A549 (cell line): ENCODE measurements at regions not wholly inside any gene's neighbourhood (a gene's known extent, or its start where the extent isn't known, plus 50 kb on each side); places are given as distances from the start of the nearest gene placed in this dataset.

Experiments used
- EHMT2 ChIP-seq: fragments of 200-600 bp; sonication (generic); IDR thresholded peaks from 2 replicates; pipeline ENCODE4 v1.6.1; 2016; ENCODE audit warnings: antibody characterized with exemption, low read depth, mild to moderate bottlenecking, moderate library complexity
- JUNB ChIP-seq: fragments of >200 bp; sonication (Bioruptor Twin); formaldehyde crosslinking; IDR thresholded peaks from 2 replicates; pipeline ENCODE4 v1.6.1; 2016
- KDM1A ChIP-seq: fragments of 200-600 bp; sonication (generic); IDR thresholded peaks from 2 replicates; pipeline ENCODE4 v1.6.1; 2016; ENCODE audit warnings: low read depth, mild to moderate bottlenecking
- MAX ChIP-seq: IDR thresholded peaks from 2 replicates; pipeline ENCODE4 v1.6.1; 2012
- NR3C1 ChIP-seq: fragments of >200 bp; sonication (Bioruptor Twin); formaldehyde crosslinking; IDR thresholded peaks from 3 replicates; pipeline ENCODE4 v1.6.1; 2017
- PHF8 ChIP-seq: fragments of 200-600 bp; sonication (generic); IDR thresholded peaks from 2 replicates; pipeline ENCODE4 v1.6.1; 2016; ENCODE audit warnings: low read depth, mild to moderate bottlenecking, antibody characterized with exemption, moderate library complexity, borderline replicate concordance
- POLR2A ChIP-seq: IDR thresholded peaks from 2 replicates; pipeline ENCODE4 v1.6.1; 2012; ENCODE audit warnings: mild to moderate bottlenecking, low read length
- POLR2AphosphoS2 ChIP-seq: conservative IDR thresholded peaks from 2 replicates; pipeline ENCODE4 v1.6.1; 2012; ENCODE audit warnings: low read length, improper control_type of control experiment, inconsistent platforms
- ZFP36 ChIP-seq: fragments of 450-650 bp; IDR thresholded peaks from 2 replicates; pipeline ENCODE4 v1.6.1; 2014; ENCODE audit warnings: borderline replicate concordance; ENCODE audit not compliant: partially characterized antibody
- TF ChIP-seq, protein P1 (sequence below): fragments of 150-350 bp; IDR thresholded peaks from 2 replicates; pipeline ENCODE4 v1.6.1; 2014; ENCODE audit warnings: low read depth, mild to moderate bottlenecking, low read length
- TF ChIP-seq, protein P2 (sequence below): fragments of >200 bp; sonication (Bioruptor Twin); formaldehyde crosslinking; IDR thresholded peaks from 3 replicates; pipeline ENCODE4 v1.5.1; 2016
- TF ChIP-seq, protein P3 (sequence below): IDR thresholded peaks from 2 replicates; pipeline ENCODE4 v1.6.1; 2012; ENCODE audit warnings: low read depth, borderline replicate concordance

GRCh38 chr20:11724097-11724496 is 193.6 kb upstream of the BTBD3 start:
- TF ChIP-seq, protein P1, sequence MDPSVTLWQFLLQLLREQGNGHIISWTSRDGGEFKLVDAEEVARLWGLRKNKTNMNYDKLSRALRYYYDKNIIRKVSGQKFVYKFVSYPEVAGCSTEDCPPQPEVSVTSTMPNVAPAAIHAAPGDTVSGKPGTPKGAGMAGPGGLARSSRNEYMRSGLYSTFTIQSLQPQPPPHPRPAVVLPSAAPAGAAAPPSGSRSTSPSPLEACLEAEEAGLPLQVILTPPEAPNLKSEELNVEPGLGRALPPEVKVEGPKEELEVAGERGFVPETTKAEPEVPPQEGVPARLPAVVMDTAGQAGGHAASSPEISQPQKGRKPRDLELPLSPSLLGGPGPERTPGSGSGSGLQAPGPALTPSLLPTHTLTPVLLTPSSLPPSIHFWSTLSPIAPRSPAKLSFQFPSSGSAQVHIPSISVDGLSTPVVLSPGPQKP: no peak
- TF ChIP-seq POLR2A (no peak), ZFP36 (no peak), JUNB (no peak), NR3C1 (no peak), KDM1A (no peak), PHF8 (no peak), EHMT2 (no peak), MAX (no peak), POLR2AphosphoS2 (no peak)
- TF ChIP-seq, protein P2, sequence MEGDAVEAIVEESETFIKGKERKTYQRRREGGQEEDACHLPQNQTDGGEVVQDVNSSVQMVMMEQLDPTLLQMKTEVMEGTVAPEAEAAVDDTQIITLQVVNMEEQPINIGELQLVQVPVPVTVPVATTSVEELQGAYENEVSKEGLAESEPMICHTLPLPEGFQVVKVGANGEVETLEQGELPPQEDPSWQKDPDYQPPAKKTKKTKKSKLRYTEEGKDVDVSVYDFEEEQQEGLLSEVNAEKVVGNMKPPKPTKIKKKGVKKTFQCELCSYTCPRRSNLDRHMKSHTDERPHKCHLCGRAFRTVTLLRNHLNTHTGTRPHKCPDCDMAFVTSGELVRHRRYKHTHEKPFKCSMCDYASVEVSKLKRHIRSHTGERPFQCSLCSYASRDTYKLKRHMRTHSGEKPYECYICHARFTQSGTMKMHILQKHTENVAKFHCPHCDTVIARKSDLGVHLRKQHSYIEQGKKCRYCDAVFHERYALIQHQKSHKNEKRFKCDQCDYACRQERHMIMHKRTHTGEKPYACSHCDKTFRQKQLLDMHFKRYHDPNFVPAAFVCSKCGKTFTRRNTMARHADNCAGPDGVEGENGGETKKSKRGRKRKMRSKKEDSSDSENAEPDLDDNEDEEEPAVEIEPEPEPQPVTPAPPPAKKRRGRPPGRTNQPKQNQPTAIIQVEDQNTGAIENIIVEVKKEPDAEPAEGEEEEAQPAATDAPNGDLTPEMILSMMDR: no peak
- TF ChIP-seq, protein P3, sequence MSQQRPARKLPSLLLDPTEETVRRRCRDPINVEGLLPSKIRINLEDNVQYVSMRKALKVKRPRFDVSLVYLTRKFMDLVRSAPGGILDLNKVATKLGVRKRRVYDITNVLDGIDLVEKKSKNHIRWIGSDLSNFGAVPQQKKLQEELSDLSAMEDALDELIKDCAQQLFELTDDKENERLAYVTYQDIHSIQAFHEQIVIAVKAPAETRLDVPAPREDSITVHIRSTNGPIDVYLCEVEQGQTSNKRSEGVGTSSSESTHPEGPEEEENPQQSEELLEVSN: no peak
